Dermis microvascular lymphatic vessel endothelial cell (primary cell): ENCODE measurements at regions not wholly inside any gene's neighbourhood (a gene's known extent, or its start where the extent isn't known, plus 50 kb on each side); places are given as distances from the start of the nearest gene placed in this dataset.

Experiments used
- DNase-seq, 2 donors: peaks; one replicate each; pipeline versions ENCODE4 v3.0.0 to v3.0.0-alpha.2; 2010; ENCODE audit warnings: low read depth in 2 of 2

GRCh38 chr18:23077493-23078256 is 57.6 kb upstream of the CABLES1 start:
- peak; percentile 18 to 56 for DNase-seq

GRCh38 chr18:23085066-23085465 is 50.2 kb upstream of the CABLES1 start:
- no peak for DNase-seq
